ENCODE measurements at regions not wholly inside any gene's neighbourhood (a gene's known extent, or its start where the extent isn't known, plus 50 kb on each side); places are given as distances from the start of the nearest gene placed in this dataset.
"Not testable (repeated sequence)": the region's sequence is repeated elsewhere in the genome, so short reads cannot be mapped to it uniquely, and the experiment has no call there.

DNA sequence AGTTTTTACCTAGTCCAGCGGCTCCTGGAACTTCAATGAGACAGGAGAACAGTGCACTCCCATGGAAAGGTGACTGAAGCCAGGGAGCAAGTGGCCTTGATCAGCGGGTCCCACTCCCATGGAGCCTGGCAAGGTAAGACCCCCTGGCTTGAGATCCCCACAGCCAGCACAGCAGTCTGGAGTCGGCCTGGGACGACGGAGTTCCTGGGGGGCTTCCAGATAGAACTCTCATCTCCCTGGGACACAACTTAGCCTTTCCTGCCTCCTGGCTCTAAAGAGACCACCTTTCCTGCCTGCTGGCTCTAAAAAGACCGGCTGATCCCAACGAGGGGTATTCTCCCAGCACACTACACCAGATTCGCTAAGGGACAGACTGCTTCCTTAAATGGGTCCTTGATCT, 1279.0 kb upstream of the GOT2 start:
- DNase-seq (ENCODE audit: low spot score): no peak

GRCh38 chr16:60001523-60001922, 1267.4 kb upstream of the GOT2 start:
- no peak for DNase-seq (ENCODE audit: low spot score)

- DNase-seq (ENCODE audit: low spot score): no peak
Measured at GRCh38 chr16:59997706-59998105, 1263.6 kb upstream of the GOT2 start.

DNA sequence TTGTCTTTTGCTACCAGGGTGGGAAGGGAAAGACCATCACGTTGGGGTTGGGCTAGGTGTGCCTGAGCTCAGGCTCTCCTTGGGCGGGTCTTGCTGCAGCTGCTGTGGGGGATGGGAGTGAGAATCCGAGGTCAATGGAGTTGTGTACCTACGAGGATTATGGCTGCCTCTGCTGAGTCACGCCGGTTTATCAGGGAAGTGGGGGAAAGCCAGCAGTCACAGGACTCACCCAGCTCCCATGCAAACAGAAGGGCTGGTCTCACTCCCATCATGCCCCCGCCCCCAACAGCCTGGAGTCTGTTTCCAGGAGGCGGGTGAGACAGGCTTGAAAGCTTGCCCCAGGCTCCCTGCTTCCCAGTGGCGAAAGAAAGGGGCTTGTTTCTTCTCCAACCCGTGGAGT, 1259.0 kb upstream of the GOT2 start:
- DNase-seq (ENCODE audit: low spot score): peak; percentile 11

GRCh38 chr16:59991171-59991570, 1257.1 kb upstream of the GOT2 start:
- no peak for DNase-seq (ENCODE audit: low spot score)

DNA sequence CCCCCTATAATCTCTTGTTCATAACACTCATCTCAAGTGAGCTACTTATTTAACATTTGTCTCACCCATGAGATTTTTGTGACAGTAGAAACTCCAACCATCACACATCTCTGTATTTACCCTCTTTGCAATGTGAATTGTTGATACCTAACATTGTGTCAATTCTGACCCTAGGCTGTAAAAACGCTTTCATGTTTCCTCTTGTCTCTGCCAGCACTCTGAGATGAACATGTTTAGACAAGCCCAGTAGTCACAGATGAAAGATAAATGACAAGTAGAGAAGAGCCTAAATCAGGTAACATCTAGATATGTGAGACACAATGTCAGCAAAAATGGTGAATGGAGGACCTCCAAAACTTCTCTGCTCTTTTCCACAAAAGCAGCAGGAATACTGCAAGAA, 1254.5 kb upstream of the GOT2 start:
- DNase-seq (ENCODE audit: low spot score): no peak

- no peak for DNase-seq (ENCODE audit: low spot score)
Measured at GRCh38 chr16:59975953-59976352, 1241.8 kb upstream of the GOT2 start.

DNA sequence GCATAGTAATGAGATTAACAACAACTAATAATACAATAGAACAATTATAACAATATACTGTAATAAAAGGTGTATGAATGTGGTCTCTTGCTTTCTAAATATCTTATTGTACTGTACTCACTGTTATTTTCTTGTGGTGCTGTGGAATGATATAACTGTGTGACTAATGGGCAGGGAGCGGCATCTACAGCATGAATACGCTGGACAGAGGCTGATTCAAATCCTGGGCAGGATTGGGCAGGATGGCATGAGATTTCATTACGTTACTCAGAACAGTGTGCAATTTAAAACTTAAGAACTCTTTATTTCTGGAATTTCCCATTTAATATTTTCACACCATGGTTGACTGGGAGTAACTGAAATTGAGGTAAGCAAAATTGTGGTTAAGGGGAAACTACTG, 1239.8 kb upstream of the GOT2 start:
- no peak for DNase-seq (ENCODE audit: low spot score)

DNA sequence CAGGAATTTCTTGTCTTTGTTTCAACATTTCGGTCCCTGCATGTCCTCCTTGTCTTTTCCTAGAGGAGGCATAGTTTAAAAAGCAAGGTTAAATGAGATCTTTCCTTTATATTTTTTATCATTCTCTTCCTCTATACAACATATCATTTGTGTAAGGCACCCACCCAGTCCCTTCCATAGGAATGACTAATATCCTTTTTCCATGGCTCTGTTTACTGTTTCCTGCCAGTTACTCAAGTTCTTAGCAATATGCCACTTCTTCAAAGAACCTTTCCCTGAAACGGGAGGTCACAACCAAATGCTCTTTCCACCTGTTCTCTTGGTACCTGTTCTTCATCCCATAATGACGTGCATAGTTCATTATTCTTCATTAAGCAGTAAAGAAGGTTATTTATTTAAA, 1237.1 kb upstream of the GOT2 start:
- no peak for DNase-seq (ENCODE audit: low spot score)

DNA sequence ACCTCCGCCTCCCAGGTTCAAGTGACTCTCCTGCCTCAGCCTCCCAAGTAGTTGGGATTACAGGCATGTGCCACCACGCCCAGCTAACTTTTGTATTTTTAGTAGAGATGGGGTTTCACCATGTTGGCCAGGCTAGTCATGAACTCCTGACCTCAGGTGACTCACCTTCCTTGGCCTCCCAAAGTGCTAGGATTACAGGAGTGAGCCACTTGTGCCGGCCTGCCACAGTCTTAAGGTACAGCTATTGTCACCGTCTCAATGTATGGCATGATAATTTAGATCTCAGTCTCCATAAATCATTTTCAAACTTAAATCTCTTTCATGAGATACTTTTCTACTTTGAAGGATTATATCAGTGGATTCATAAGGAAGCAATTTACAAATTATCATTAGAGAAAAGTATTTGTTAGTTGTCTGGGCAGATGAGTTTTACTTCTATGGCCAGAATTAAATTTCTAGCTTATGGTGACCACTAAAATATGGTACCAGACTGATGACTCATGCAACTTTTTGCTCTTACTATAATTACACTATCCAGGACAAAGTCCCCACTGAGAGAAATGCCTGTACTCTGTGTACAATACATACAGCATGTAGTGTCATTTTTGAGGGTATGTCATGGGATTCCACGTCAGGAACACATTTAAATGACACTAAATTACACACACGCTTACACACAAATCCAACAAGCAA, 1230.3 kb upstream of the GOT2 start:
- no peak for DNase-seq (ENCODE audit: low spot score)

DNA sequence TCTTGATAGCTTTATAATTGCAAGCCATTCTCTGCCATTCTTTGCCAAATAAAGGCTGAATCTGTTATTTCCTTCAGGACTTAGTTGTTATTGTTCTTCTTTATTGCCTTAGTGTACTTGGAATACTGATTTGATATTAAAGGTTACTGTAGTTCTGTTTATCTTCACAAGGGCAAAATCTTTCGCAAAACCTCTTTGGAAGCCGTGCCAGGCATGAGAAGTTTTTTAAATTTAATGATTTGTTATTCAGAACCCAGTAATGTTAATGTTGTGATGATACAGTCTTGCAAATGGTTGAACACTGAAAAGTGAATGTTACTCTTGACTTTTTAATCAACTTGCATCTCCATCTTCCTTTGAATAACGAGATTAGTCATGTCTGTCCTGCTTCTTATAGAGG, 1225.2 kb upstream of the GOT2 start:
- DNase-seq (ENCODE audit: low spot score): no peak

DNA sequence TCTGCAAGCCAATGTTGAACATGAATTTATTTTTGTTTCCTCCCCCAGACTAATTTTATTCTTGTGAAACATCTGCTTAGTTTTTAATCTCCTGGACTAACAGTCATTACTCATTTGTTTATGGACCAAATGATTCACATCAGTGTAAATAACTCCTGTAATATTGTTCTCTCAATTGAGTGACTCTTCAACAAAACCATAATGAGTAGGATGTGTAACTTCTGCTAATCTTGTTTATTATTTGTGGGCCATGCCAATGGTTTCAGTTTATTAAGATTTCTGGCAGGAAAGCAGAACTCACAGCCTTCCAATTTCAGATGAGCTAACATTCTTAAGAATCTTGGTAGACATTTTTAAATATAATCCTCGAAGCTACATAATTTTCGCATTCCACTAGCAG, 1216.3 kb upstream of the GOT2 start:
- DNase-seq (ENCODE audit: low spot score): no peak

GRCh38 chr16:59944041-59944440, 1209.9 kb upstream of the GOT2 start:
- not testable (repeated sequence) for DNase-seq (ENCODE audit: low spot score)

DNA sequence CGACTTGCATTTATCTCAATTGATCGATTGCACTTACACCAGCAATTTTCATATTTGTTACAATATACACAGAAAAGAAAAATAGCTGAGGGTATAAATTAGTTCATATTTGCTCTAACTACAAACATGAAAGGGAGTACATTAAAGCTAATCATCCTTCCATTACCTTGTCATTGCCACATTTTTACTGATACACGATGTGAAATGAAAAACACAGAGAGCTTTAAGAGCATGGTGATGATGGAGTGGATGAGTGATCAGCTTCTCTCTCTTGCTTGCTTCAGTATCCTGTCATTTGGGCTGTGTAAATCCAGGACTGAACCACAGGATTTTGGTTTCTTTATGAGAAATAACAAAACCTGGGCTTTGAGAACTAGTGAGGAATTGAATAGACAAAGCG, 1207.5 kb upstream of the GOT2 start:
- no peak for DNase-seq (ENCODE audit: low spot score)

DNA sequence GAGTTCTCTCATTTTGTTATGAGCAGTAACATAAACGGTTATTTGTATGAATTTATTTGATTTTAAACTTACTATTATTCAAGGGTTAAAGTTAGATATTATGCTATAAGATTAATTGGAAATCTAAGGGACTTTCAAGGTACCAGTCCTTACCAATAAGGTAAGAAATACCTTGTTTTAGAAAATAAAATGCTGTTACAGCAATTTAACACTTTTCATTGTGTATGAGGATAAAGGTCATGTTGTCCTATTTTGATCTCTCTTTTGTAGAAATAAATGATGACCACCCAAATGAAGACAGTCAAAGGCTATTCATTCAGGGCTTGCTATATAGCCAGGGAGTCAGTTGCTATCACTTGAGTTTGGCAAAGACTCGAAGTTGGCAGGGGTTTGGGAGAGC, 1185.9 kb upstream of the GOT2 start:
- DNase-seq (ENCODE audit: low spot score): no peak

- no peak for DNase-seq (ENCODE audit: low spot score)
Measured at GRCh38 chr16:59913666-59914065, 1179.5 kb upstream of the GOT2 start.

- DNase-seq (ENCODE audit: low spot score): no peak
Measured at GRCh38 chr16:59909262-59909661, 1175.1 kb upstream of the GOT2 start.

GRCh38 chr16:59907611-59908010, 1173.5 kb upstream of the GOT2 start:
- no peak for DNase-seq (ENCODE audit: low spot score)

DNA sequence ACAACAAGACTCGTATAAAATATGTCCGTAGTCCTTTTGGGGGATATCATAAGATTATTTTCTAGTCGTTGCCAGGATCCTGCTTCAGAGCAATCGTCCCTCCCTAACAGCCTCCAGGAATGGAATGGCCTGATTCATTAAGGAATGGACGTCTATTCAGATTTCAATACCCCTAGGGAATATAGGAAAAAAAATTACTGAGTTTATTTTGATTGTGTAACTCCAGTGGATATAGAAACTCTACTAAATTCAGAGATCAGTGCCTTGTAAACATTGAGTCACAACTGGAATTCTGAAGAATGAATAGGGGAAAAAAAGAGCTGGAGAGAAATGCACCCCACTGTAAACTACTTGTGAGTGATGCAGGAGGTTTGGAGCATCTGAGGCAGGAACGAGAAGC, 1171.5 kb upstream of the GOT2 start:
- no peak for DNase-seq (ENCODE audit: low spot score)

DNA sequence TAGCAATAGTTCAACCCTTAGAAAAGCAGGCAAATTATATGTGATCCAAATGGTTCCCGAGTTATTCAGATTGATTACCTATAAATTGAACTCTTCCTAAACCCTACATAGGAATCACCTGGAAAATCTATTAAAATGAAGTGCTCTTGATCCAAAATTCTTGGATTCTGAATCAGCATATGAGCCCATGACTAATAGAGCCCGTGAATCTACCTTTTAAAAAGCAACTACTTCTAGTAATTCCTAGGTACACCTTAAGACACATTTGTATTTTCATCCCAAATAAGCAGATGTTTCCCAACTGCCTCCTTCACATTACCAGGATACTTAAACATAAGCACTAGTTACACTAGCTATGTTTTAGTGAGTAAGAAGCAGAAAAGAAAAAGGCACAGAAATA, 1171.0 kb upstream of the GOT2 start:
- no peak for DNase-seq (ENCODE audit: low spot score)

- no peak for DNase-seq (ENCODE audit: low spot score)
Measured at GRCh38 chr16:59899940-59900339, 1165.8 kb upstream of the GOT2 start.

GRCh38 chr16:59892376-59892775, 1158.3 kb upstream of the GOT2 start:
- no peak for DNase-seq (ENCODE audit: low spot score)

DNA sequence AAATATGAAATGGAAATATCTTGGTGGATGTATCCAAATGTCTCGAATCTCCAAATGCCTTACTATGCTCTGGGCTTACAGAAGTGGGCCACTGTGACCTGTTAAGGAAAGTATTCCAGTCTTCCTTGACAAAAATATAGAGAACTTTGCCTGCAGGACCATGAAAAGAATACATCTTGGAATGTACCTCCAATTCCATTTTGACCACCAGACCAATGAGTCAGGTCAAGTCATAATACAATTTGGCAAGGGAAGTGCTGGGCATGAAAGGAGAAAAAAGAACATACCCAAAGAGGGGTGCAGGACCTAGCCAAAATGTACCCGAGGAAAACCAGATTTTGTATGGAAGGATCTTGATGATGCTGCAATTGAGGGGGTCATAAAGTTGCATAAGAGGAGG, 1153.7 kb upstream of the GOT2 start:
- no peak for DNase-seq (ENCODE audit: low spot score)

GRCh38 chr16:59886021-59886420, 1151.9 kb upstream of the GOT2 start:
- peak; percentile 53 for DNase-seq (ENCODE audit: low spot score)

Data from A172 (cell line).